ENCODE measurements at regions not wholly inside any gene's neighbourhood (a gene's known extent, or its start where the extent isn't known, plus 50 kb on each side); places are given as distances from the start of the nearest gene placed in this dataset.
A peak's percentile ranks its signal among the peaks of the same experiment; 100 is the strongest.

GRCh38 chr12:126051611-126052107, 986.4 kb downstream of the AACS start:
- Histone ChIP-seq H3K4me3 (ENCODE audit: insufficient read depth, low read length) (no peak overlapping the region), H3K4me1 (ENCODE audit: insufficient read depth, low read length) (no peaks in the 10 kb centered on the region), H4K20me1 (ENCODE audit: insufficient read depth, low read length) (no peaks in the 10 kb centered on the region), H3K36me3 (ENCODE audit: insufficient read depth, low read length) (no peaks in the 10 kb centered on the region), H3K9me3 (ENCODE audit: low read depth, low read length) (no peaks in the 10 kb centered on the region), H3K79me2 (ENCODE audit: insufficient read depth, low read length) (no peaks in the 10 kb centered on the region), H3K27ac (ENCODE audit: low read depth, low read length) (no peak overlapping the region), H3K4me2 (ENCODE audit: insufficient read depth, low read length) (no peak overlapping the region), H3K27me3 (ENCODE audit: insufficient read depth, low read length) (no peaks in the 10 kb centered on the region), H2AFZ (ENCODE audit: low read length) (no peak overlapping the region)
- TF ChIP-seq CTCF (IDR thresholded peaks at IDR 0.05; ENCODE audit: extremely low read depth, low read depth, low read length), result no peak
- DNase-seq (ENCODE audit: insufficient read length, low spot score, missing footprints), result no peak

GRCh38 chr12:126055521-126055920, 990.3 kb downstream of the AACS start:
- no peak overlapping the region for H3K27ac ChIP-seq (ENCODE audit: low read depth, low read length)
- no peaks in the 10 kb centered on the region for H3K4me1 ChIP-seq (ENCODE audit: insufficient read depth, low read length)
- H3K79me2 ChIP-seq (ENCODE audit: insufficient read depth, low read length), result no peaks in the 10 kb centered on the region
- no peak overlapping the region for H2AFZ ChIP-seq (ENCODE audit: low read length)
- no peaks in the 10 kb centered on the region for H3K27me3 ChIP-seq (ENCODE audit: insufficient read depth, low read length)
- no peak overlapping the region for H3K4me3 ChIP-seq (ENCODE audit: insufficient read depth, low read length)
- no peaks in the 10 kb centered on the region for H4K20me1 ChIP-seq (ENCODE audit: insufficient read depth, low read length)
- no peaks in the 10 kb centered on the region for H3K36me3 ChIP-seq (ENCODE audit: insufficient read depth, low read length)
- no peaks in the 10 kb centered on the region for H3K9me3 ChIP-seq (ENCODE audit: low read depth, low read length)
- TF ChIP-seq CTCF (IDR thresholded peaks at IDR 0.05; ENCODE audit: extremely low read depth, low read depth, low read length), result no peak
- no peak overlapping the region for H3K4me2 ChIP-seq (ENCODE audit: insufficient read depth, low read length)
- DNase-seq (ENCODE audit: insufficient read length, low spot score, missing footprints), result peak; percentile 31

GRCh38 chr12:126061777-126062176, 996.5 kb downstream of the AACS start:
- H3K27me3 ChIP-seq (ENCODE audit: insufficient read depth, low read length), result no peaks in the 10 kb centered on the region
- H3K9me3 ChIP-seq (ENCODE audit: low read depth, low read length), result no peaks in the 10 kb centered on the region
- TF ChIP-seq CTCF (IDR thresholded peaks at IDR 0.05; ENCODE audit: extremely low read depth, low read depth, low read length), result no peak
- H3K4me3 ChIP-seq (ENCODE audit: insufficient read depth, low read length), result no peak overlapping the region
- H3K27ac ChIP-seq (ENCODE audit: low read depth, low read length), result no peak overlapping the region
- no peaks in the 10 kb centered on the region for H3K79me2 ChIP-seq (ENCODE audit: insufficient read depth, low read length)
- H2AFZ ChIP-seq (ENCODE audit: low read length), result no peak overlapping the region
- no peaks in the 10 kb centered on the region for H3K36me3 ChIP-seq (ENCODE audit: insufficient read depth, low read length)
- no peak for DNase-seq (ENCODE audit: insufficient read length, low spot score, missing footprints)
- H3K4me1 ChIP-seq (ENCODE audit: insufficient read depth, low read length), result no peaks in the 10 kb centered on the region
- H4K20me1 ChIP-seq (ENCODE audit: insufficient read depth, low read length), result no peaks in the 10 kb centered on the region
- no peak overlapping the region for H3K4me2 ChIP-seq (ENCODE audit: insufficient read depth, low read length)

GRCh38 chr12:126064028-126064427, 998.8 kb downstream of the AACS start:
- Histone ChIP-seq H4K20me1 (ENCODE audit: insufficient read depth, low read length) (no peaks in the 10 kb centered on the region), H3K27me3 (ENCODE audit: insufficient read depth, low read length) (no peaks in the 10 kb centered on the region), H3K4me2 (ENCODE audit: insufficient read depth, low read length) (no peak overlapping the region), H3K36me3 (ENCODE audit: insufficient read depth, low read length) (no peaks in the 10 kb centered on the region), H3K4me3 (ENCODE audit: insufficient read depth, low read length) (no peak overlapping the region), H3K9me3 (ENCODE audit: low read depth, low read length) (no peaks in the 10 kb centered on the region), H2AFZ (ENCODE audit: low read length) (no peak overlapping the region), H3K27ac (ENCODE audit: low read depth, low read length) (no peak overlapping the region), H3K4me1 (ENCODE audit: insufficient read depth, low read length) (no peaks in the 10 kb centered on the region), H3K79me2 (ENCODE audit: insufficient read depth, low read length) (no peaks in the 10 kb centered on the region)
- no peak for TF ChIP-seq CTCF (IDR thresholded peaks at IDR 0.05; ENCODE audit: extremely low read depth, low read depth, low read length)
- no peak for DNase-seq (ENCODE audit: insufficient read length, low spot score, missing footprints)
